Panc1 (cell line): ENCODE measurements at regions not wholly inside any gene's neighbourhood (a gene's known extent, or its start where the extent isn't known, plus 50 kb on each side); places are given as distances from the start of the nearest gene placed in this dataset.

Source experiments
- ATAC-seq: fragments of 200-7000 bp; cut with Tn5 transposase; 2 replicates; pipeline ENCODE4 v1.9.1; 2020; ENCODE audit warnings: mild to moderate bottlenecking, moderate library complexity
- BruUV-seq: library from RNA; stranded (reverse); fragments of 400-500 nt; replicated peaks from 2 replicates; lab custom pipeline; 2021; lab: Mats Ljungman, UMichigan
- CTCF ChIA-PET: fragments of 300-600 bp; sonication (Branson Sonifier 250); formaldehyde crosslinking; loops from one replicate; lab custom pipeline; 2022; ENCODE audit warnings: antibody characterized with exemption; lab: Charles Lee
- POLR2A ChIA-PET: fragments of 300-600 bp; sonication (Branson Sonifier 250); formaldehyde crosslinking; loops from one replicate; lab custom pipeline; 2022; ENCODE audit warnings: antibody characterized with exemption; lab: Charles Lee
- DNase-seq: peaks from one replicate; pipeline ENCODE4 v3.0.0-alpha.2; 2010; ENCODE audit warnings: low read depth, low spot score
- H3K27ac ChIP-seq: 2 replicates; pipeline ENCODE4 v1.5.1; 2011; ENCODE audit warnings: mild to moderate bottlenecking, low read length, inconsistent platforms
- H3K27me3 ChIP-seq: fragments of 200-500 bp; sonication (Bioruptor generic); 2 replicates; pipeline ENCODE4 v1.6.0; 2014; ENCODE audit warnings: low read length, inconsistent platforms; ENCODE audit not compliant: control insufficient read depth, insufficient read depth
- H3K36me3 ChIP-seq: fragments of 200-500 bp; sonication (Bioruptor generic); 2 replicates; pipeline ENCODE4 v1.5.1; 2014; ENCODE audit warnings: inconsistent platforms, mild to moderate bottlenecking, low read length, moderate library complexity; ENCODE audit not compliant: control insufficient read depth, insufficient read depth
- H3K4me1 ChIP-seq: 2 replicates; pipeline ENCODE4 v1.5.1; 2011; ENCODE audit warnings: inconsistent platforms, mild to moderate bottlenecking, low read length, moderate library complexity; ENCODE audit not compliant: control insufficient read depth, insufficient read depth
- H3K4me3 ChIP-seq, 2 experiments: 2 replicates each; pipeline ENCODE4 v1.5.1; 2011 to 2012; ENCODE audit warnings: low read depth in 2 of 2, low read length in 2 of 2, mild to moderate bottlenecking in 2 of 2, inconsistent platforms in 1 of 2, moderate library complexity in 1 of 2
- H3K9me3 ChIP-seq: fragments of 200-500 bp; sonication (Bioruptor generic); 2 replicates; pipeline ENCODE4 v1.5.1; 2014; ENCODE audit warnings: low read depth, mild to moderate bottlenecking, inconsistent platforms, low read length, moderate library complexity; ENCODE audit not compliant: control insufficient read depth, insufficient read depth
- POLR2AphosphoS5 ChIP-seq: IDR thresholded peaks from 2 replicates; pipeline ENCODE4 v1.6.1; 2012; ENCODE audit warnings: mild to moderate bottlenecking, low read depth, low read length, moderate library complexity
- SIN3A ChIP-seq: IDR thresholded peaks from 2 replicates; pipeline ENCODE4 v1.6.1; 2012; ENCODE audit warnings: low read depth, mild to moderate bottlenecking, low read length, moderate library complexity, borderline replicate concordance; ENCODE audit not compliant: insufficient read depth
- TCF7L2 ChIP-seq: IDR thresholded peaks from 2 replicates; pipeline ENCODE4 v1.6.1; 2011; ENCODE audit warnings: mild to moderate bottlenecking, low read depth, low read length, inconsistent platforms
- in situ Hi-C: cut with HindIII; loops from 2 replicates; pipeline ENCODE4 v1.10.0; 2016; ENCODE audit warnings: low sequenced_read_pairs, low pct_unique_long_range_greater_than_20kb
- intact Hi-C: fragments of 100-400 bp; cut with micrococcal nuclease; formaldehyde crosslinking; loops from one replicate; pipeline ENCODE4 v1.10.0; 2022; ENCODE audit not compliant: unreplicated experiment
- TF ChIP-seq, protein P1 (sequence below), 2 experiments: IDR thresholded peaks; 2 replicates each; pipeline ENCODE4 v1.6.1; 2011 to 2012; ENCODE audit warnings: low read depth in 2 of 2, control low read depth in 1 of 2, low read length in 1 of 2, mild to moderate bottlenecking in 1 of 2, moderate library complexity in 1 of 2; ENCODE audit not compliant: insufficient read depth in 1 of 2
- TF ChIP-seq, protein P2 (sequence below): fragments of 450-650 bp; IDR thresholded peaks from 2 replicates; pipeline ENCODE4 v1.5.1; 2017; ENCODE audit warnings: mild to moderate bottlenecking

DNA sequence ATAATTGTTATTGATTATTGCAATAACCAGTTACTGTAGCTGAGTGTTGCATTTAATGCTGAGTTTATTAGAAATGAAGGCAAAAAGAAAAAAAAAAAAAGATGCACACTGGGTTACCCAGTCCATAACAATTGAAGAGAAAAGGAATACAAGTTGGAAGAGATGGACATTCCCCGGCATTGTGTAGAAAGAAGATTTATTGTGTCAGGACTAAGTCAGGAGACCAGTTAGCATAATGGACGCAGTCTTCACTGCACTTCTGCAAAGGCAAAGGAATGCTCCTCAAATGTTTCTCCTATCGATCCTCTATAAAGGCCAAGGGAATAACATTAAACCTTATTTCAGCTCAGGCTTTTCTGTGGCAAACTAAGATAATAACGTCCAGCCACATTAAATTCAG is 157.8 kb downstream of the INSIG2 start:
- no peak for ATAC-seq
- DNase-seq, result no peak
- Histone ChIP-seq H3K9me3 (no peaks in the 10 kb centered on the region), H3K27me3 (no peaks in the 10 kb centered on the region), H3K4me3 (no peak overlapping the region), H3K27ac (no peak overlapping the region), H3K36me3 (no peaks in the 10 kb centered on the region), H3K4me1 (no peaks in the 10 kb centered on the region)
- ChIA-PET CTCF (interaction anchor here (0.7 kb wide), 1 partner anchor 195 kb away, joined by 4 read pairs; no protein-coding TSS in a partner anchor), POLR2A (no interaction called here)
- intact Hi-C loops, result no loop called here
- no TSS peak for BruUV-seq
- no peak for TF ChIP-seq SIN3A
- TF ChIP-seq POLR2AphosphoS5, result no peak
- TF ChIP-seq, protein P1, sequence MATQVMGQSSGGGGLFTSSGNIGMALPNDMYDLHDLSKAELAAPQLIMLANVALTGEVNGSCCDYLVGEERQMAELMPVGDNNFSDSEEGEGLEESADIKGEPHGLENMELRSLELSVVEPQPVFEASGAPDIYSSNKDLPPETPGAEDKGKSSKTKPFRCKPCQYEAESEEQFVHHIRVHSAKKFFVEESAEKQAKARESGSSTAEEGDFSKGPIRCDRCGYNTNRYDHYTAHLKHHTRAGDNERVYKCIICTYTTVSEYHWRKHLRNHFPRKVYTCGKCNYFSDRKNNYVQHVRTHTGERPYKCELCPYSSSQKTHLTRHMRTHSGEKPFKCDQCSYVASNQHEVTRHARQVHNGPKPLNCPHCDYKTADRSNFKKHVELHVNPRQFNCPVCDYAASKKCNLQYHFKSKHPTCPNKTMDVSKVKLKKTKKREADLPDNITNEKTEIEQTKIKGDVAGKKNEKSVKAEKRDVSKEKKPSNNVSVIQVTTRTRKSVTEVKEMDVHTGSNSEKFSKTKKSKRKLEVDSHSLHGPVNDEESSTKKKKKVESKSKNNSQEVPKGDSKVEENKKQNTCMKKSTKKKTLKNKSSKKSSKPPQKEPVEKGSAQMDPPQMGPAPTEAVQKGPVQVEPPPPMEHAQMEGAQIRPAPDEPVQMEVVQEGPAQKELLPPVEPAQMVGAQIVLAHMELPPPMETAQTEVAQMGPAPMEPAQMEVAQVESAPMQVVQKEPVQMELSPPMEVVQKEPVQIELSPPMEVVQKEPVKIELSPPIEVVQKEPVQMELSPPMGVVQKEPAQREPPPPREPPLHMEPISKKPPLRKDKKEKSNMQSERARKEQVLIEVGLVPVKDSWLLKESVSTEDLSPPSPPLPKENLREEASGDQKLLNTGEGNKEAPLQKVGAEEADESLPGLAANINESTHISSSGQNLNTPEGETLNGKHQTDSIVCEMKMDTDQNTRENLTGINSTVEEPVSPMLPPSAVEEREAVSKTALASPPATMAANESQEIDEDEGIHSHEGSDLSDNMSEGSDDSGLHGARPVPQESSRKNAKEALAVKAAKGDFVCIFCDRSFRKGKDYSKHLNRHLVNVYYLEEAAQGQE (IDR thresholded peaks at IDR 0.05; ENCODE audit: insufficient read depth in 1 of 2, low read depth in 2 of 2, low read length in 1 of 2), result no peak
- TF ChIP-seq TCF7L2, result no peak
- TF ChIP-seq, protein P2, sequence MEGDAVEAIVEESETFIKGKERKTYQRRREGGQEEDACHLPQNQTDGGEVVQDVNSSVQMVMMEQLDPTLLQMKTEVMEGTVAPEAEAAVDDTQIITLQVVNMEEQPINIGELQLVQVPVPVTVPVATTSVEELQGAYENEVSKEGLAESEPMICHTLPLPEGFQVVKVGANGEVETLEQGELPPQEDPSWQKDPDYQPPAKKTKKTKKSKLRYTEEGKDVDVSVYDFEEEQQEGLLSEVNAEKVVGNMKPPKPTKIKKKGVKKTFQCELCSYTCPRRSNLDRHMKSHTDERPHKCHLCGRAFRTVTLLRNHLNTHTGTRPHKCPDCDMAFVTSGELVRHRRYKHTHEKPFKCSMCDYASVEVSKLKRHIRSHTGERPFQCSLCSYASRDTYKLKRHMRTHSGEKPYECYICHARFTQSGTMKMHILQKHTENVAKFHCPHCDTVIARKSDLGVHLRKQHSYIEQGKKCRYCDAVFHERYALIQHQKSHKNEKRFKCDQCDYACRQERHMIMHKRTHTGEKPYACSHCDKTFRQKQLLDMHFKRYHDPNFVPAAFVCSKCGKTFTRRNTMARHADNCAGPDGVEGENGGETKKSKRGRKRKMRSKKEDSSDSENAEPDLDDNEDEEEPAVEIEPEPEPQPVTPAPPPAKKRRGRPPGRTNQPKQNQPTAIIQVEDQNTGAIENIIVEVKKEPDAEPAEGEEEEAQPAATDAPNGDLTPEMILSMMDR, result no peak
- in situ Hi-C loops, result no loop called here

DNA sequence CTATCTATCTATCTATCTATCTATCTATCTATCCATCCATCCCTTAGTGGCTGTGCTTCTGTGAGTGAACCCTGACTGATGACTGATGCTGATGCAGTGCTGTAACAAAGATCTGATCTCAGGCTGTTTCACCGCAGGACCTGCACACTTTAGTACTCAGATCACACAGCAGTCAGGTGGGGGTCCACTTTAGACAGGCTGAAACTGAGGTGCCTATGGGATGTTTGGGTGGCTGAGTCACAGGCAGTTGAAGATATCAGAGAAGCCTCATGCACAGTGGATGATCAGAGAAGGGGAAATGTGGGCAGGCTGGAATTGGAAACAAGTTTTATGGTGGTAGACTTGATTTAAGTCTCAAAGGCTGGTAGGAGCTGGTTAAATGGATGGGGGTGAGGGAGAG is 156.4 kb downstream of the INSIG2 start:
- Histone ChIP-seq H3K9me3 (no peaks in the 10 kb centered on the region), H3K27me3 (no peaks in the 10 kb centered on the region), H3K36me3 (no peaks in the 10 kb centered on the region), H3K4me3 (no peak overlapping the region), H3K4me1 (no peaks in the 10 kb centered on the region), H3K27ac (no peak overlapping the region)
- no TSS peak for BruUV-seq
- intact Hi-C loops, result no loop called here
- ChIA-PET POLR2A (no interaction called here), CTCF (no interaction called here)
- ATAC-seq (no peak), DNase-seq (no peak)
- in situ Hi-C loops, result no loop called here
- TF ChIP-seq, protein P1 (IDR thresholded peaks at IDR 0.05; ENCODE audit: insufficient read depth in 1 of 2, low read depth in 2 of 2, low read length in 1 of 2), result no peak
- TF ChIP-seq SIN3A (no peak), POLR2AphosphoS5 (no peak), TCF7L2 (no peak)
- TF ChIP-seq, protein P2, result no peak
